ENCODE measurements at regions not wholly inside any gene's neighbourhood (a gene's known extent, or its start where the extent isn't known, plus 50 kb on each side); places are given as distances from the start of the nearest gene placed in this dataset.

- no peak for DNase-seq (ENCODE audit: low read depth in 2 of 3, low spot score in 2 of 3)
These were observed 259.7 kb upstream of the PITRM1 start for GRCh38 chr10:3432081-3432825.

GRCh38 chr10:3430501-3430900 is 257.9 kb upstream of the PITRM1 start:
- DNase-seq (ENCODE audit: low read depth in 2 of 3, low spot score in 2 of 3): no peak

GRCh38 chr10:3429676-3430075 is 257.1 kb upstream of the PITRM1 start:
- DNase-seq (ENCODE audit: low read depth in 2 of 3, low spot score in 2 of 3): no peak

GRCh38 chr10:3428826-3429225 is 256.2 kb upstream of the PITRM1 start:
- no peak for DNase-seq (ENCODE audit: low read depth in 2 of 3, low spot score in 2 of 3)

- DNase-seq (ENCODE audit: low read depth in 2 of 3, low spot score in 2 of 3): no peak
These were observed 255.4 kb upstream of the PITRM1 start for GRCh38 chr10:3427950-3428354.

GRCh38 chr10:3427347-3427746 is 254.8 kb upstream of the PITRM1 start:
- DNase-seq (ENCODE audit: low read depth in 2 of 3, low spot score in 2 of 3): no peak

GRCh38 chr10:3426190-3426845 is 253.7 kb upstream of the PITRM1 start:
- no peak for DNase-seq (ENCODE audit: low read depth in 2 of 3, low spot score in 2 of 3)

GRCh38 chr10:3425716-3426115 is 253.1 kb upstream of the PITRM1 start:
- DNase-seq (ENCODE audit: low read depth in 2 of 3, low spot score in 2 of 3): no peak

GRCh38 chr10:3425261-3425660 is 252.7 kb upstream of the PITRM1 start:
- DNase-seq (ENCODE audit: low read depth in 2 of 3, low spot score in 2 of 3): no peak

- no peak for DNase-seq (ENCODE audit: low read depth in 2 of 3, low spot score in 2 of 3)
These were observed 251.7 kb upstream of the PITRM1 start for GRCh38 chr10:3424111-3424851.

GRCh38 chr10:3423384-3423783 is 250.8 kb upstream of the PITRM1 start:
- no peak for DNase-seq (ENCODE audit: low read depth in 2 of 3, low spot score in 2 of 3)

GRCh38 chr10:3422282-3422681 is 249.7 kb upstream of the PITRM1 start:
- no peak for DNase-seq (ENCODE audit: low read depth in 2 of 3, low spot score in 2 of 3)

GRCh38 chr10:3421537-3422257 is 249.1 kb upstream of the PITRM1 start:
- DNase-seq (ENCODE audit: low read depth in 2 of 3, low spot score in 2 of 3): no peak

- DNase-seq (ENCODE audit: low read depth in 2 of 3, low spot score in 2 of 3): no peak
These were observed 248.2 kb upstream of the PITRM1 start for GRCh38 chr10:3420527-3421469.

GRCh38 chr10:3419719-3420495 is 247.3 kb upstream of the PITRM1 start:
- no peak for DNase-seq (ENCODE audit: low read depth in 2 of 3, low spot score in 2 of 3)

- DNase-seq (ENCODE audit: low read depth in 2 of 3, low spot score in 2 of 3): no peak
These were observed 246.3 kb upstream of the PITRM1 start for GRCh38 chr10:3418926-3419325.

GRCh38 chr10:3418041-3418754 is 245.6 kb upstream of the PITRM1 start:
- DNase-seq (ENCODE audit: low read depth in 2 of 3, low spot score in 2 of 3): no peak

GRCh38 chr10:3417096-3417495 is 244.5 kb upstream of the PITRM1 start:
- no peak for DNase-seq (ENCODE audit: low read depth in 2 of 3, low spot score in 2 of 3)

Measured in activated CD8-positive, alpha-beta memory T cell treated with anti-CD3 and anti-CD28 coated beads for 48 hours (primary cell).